BE2C (cell line): ENCODE measurements at regions not wholly inside any gene's neighbourhood (a gene's known extent, or its start where the extent isn't known, plus 50 kb on each side); places are given as distances from the start of the nearest gene placed in this dataset.

Experiments
- DNase-seq: peaks from one replicate; pipeline ENCODE4 v3.0.0-alpha.2; 2020
- H3K27me3 ChIP-seq: fragments of 250-450 bp; sonication (Bioruptor Pico); 2 replicates; pipeline ENCODE4 v1.5.1; 2020; ENCODE audit warnings: mild to moderate bottlenecking
- H3K36me3 ChIP-seq: fragments of 250-450 bp; sonication (Bioruptor Pico); 2 replicates; pipeline ENCODE4 v1.5.1; 2020; ENCODE audit warnings: mild to moderate bottlenecking
- H3K4me1 ChIP-seq: fragments of 250-450 bp; sonication (Bioruptor Pico); 2 replicates; pipeline ENCODE4 v1.5.1; 2020
- H3K4me3 ChIP-seq: 2 replicates; pipeline ENCODE4 v1.5.1; 2011; ENCODE audit warnings: low read depth, low read length
- H3K9me3 ChIP-seq: fragments of 250-450 bp; sonication (Bioruptor Pico); 2 replicates; pipeline ENCODE4 v1.5.1; 2020
- TF ChIP-seq, protein P1 (sequence below): IDR thresholded peaks from 2 replicates; pipeline ENCODE4 v1.5.1; 2012; ENCODE audit warnings: mild to moderate bottlenecking, low read depth, low read length

GRCh38 chr4:26178854-26179253 is 142.0 kb upstream of the RBPJ start:
- Histone ChIP-seq H3K36me3 (no peaks in the 10 kb centered on the region), H3K27me3 (no peaks in the 10 kb centered on the region), H3K4me3 (no peak overlapping the region), H3K4me1 (no peaks in the 10 kb centered on the region), H3K9me3 (no peaks in the 10 kb centered on the region)
- DNase-seq: no peak
- TF ChIP-seq, protein P1, sequence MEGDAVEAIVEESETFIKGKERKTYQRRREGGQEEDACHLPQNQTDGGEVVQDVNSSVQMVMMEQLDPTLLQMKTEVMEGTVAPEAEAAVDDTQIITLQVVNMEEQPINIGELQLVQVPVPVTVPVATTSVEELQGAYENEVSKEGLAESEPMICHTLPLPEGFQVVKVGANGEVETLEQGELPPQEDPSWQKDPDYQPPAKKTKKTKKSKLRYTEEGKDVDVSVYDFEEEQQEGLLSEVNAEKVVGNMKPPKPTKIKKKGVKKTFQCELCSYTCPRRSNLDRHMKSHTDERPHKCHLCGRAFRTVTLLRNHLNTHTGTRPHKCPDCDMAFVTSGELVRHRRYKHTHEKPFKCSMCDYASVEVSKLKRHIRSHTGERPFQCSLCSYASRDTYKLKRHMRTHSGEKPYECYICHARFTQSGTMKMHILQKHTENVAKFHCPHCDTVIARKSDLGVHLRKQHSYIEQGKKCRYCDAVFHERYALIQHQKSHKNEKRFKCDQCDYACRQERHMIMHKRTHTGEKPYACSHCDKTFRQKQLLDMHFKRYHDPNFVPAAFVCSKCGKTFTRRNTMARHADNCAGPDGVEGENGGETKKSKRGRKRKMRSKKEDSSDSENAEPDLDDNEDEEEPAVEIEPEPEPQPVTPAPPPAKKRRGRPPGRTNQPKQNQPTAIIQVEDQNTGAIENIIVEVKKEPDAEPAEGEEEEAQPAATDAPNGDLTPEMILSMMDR: no peak

GRCh38 chr4:26179316-26179760 is 141.5 kb upstream of the RBPJ start:
- H3K9me3 ChIP-seq: no peaks in the 10 kb centered on the region
- no peak overlapping the region for H3K4me3 ChIP-seq
- no peaks in the 10 kb centered on the region for H3K27me3 ChIP-seq
- no peak for DNase-seq
- no peaks in the 10 kb centered on the region for H3K36me3 ChIP-seq
- TF ChIP-seq, protein P1: no peak
- H3K4me1 ChIP-seq: no peaks in the 10 kb centered on the region

DNA sequence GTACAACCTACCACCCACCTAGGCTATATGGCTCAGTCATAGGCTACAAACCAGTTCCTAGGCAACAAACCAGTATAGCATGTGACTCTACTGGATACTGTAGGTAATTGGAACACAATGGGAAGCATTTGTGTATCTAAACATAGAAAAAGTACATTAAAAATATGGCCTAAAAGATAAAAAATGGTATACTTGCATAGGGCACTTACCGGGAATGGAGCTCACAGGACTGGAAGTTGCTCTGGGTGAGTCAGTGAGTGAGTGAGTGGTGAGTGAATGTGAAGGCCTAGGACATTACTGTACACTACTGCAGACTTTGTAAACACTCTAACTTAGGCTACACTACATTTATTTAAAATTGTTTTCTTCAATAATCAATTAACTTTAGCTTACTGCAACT is 139.2 kb upstream of the RBPJ start:
- Histone ChIP-seq H3K27me3 (no peaks in the 10 kb centered on the region), H3K9me3 (no peaks in the 10 kb centered on the region), H3K4me3 (no peak overlapping the region), H3K36me3 (no peaks in the 10 kb centered on the region), H3K4me1 (no peaks in the 10 kb centered on the region)
- TF ChIP-seq, protein P1: no peak
- no peak for DNase-seq

GRCh38 chr4:26183017-26183416 is 137.8 kb upstream of the RBPJ start:
- H3K4me3 ChIP-seq: no peak overlapping the region
- no peaks in the 10 kb centered on the region for H3K27me3 ChIP-seq
- H3K9me3 ChIP-seq: no peaks in the 10 kb centered on the region
- TF ChIP-seq, protein P1: no peak
- no peaks in the 10 kb centered on the region for H3K36me3 ChIP-seq
- H3K4me1 ChIP-seq: no peaks in the 10 kb centered on the region
- no peak for DNase-seq

GRCh38 chr4:26185436-26185835 is 135.4 kb upstream of the RBPJ start:
- Histone ChIP-seq H3K36me3 (no peaks in the 10 kb centered on the region), H3K27me3 (no peaks in the 10 kb centered on the region), H3K4me3 (no peak overlapping the region), H3K4me1 (no peaks in the 10 kb centered on the region), H3K9me3 (no peaks in the 10 kb centered on the region)
- TF ChIP-seq, protein P1: no peak
- DNase-seq: no peak

DNA sequence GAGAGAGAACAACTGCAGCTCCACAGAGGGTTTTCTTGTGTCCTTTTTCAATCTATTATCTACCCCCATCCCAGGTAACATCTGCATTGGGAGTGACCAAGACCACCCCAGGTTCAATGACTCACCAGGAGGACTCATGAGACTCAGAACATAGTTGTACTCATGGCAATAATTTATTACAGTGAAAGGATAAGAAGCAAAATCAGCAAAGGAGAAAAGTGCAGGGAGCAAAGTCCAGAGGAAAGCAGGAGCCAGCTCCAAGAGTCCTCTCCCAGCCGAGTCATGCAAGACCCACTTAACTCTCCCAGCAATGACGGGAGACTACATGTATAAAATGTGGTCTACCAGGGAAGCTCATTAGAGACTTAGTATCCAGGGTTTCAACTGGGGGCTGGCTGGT is 129.5 kb upstream of the RBPJ start:
- TF ChIP-seq, protein P1: no peak
- no peak for DNase-seq
- Histone ChIP-seq H3K36me3 (no peaks in the 10 kb centered on the region), H3K4me1 (no peaks in the 10 kb centered on the region), H3K9me3 (no peaks in the 10 kb centered on the region; the same call in 1 of the 2 replicates), H3K4me3 (no peak overlapping the region), H3K27me3 (no peaks in the 10 kb centered on the region)
